CD4-positive, alpha-beta T cell treated with Interleukin-10 for 1 hour (primary cell): ENCODE measurements at regions not wholly inside any gene's neighbourhood (a gene's known extent, or its start where the extent isn't known, plus 50 kb on each side); places are given as distances from the start of the nearest gene placed in this dataset.
"Not testable (repeated sequence)": the region's sequence is repeated elsewhere in the genome, so short reads cannot be mapped to it uniquely, and the experiment has no call there.

ENCODE experiments used
- DNase-seq: peaks from one replicate; pipeline ENCODE4 v3.0.0-alpha.2; 2020

DNA sequence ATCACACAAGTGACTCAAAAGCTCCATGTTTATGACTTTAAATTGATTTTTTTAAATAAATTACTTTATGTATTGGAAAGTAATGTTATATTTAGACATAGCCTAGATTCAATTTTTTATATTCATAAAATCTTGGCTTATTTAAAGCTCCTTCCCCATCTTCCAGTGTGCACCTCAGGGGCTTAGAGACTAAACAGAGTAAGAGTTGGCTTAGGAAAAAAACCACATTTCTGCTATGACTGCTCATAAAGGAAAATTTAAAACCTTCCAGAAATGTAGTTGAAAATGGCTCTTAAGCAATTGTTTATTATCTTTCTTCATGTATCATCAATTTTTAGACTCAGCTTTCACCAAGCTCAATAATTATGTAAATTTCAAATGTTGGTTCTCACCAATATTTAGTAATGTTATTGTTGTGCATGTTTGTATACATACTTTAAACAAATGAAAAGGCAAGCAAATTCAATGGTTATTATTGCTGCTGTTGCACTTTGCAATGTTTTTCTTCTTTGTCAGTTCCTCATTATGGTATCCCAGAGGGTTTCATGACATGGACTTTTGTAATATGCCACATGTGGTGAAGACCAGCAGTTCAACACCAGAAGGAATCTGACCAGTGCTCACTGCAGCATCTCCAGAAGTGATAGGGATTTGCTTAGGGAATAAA, 700.1 kb upstream of the ANKRD30A start:
- no peak for DNase-seq

DNA sequence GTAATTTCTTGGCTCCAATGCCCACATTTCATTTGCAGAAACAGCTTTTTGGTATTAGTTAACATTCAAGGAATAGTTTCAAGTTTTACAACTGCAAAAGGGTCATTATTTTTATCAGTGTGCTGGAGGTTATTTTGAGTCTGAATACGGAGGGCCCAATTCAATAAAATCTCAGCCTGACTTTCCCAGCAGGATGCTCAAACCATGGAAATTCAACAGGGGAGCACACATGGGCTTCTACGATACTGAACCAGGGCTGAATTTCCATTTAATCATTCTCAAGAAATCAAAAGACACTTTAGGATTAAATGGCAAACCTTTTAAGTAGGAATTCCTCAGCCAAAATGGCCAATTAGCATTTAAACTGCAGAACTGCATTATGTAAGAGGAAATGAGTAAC, 700.9 kb upstream of the ANKRD30A start:
- DNase-seq, result no peak

DNA sequence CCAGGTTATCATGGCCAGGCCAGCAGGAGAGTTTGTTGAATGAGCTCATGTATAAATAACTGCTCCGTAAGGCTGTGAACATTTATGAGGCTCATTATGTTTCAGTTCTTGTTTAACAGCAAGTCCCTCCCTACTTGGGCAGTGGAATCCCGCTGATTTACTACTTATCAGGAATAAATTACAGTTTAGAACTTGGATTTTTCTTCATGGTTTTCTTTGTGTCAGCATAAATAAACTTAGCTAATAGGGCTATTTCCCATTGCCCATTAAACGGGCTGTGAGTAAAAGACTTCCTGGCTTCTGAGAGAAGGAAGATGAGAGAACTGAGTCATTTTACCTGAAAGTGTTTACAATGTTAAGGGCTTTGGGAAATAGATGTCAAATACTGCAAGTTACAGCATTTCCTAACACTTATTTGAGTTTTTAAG, 701.6 kb upstream of the ANKRD30A start:
- DNase-seq, result no peak

DNA sequence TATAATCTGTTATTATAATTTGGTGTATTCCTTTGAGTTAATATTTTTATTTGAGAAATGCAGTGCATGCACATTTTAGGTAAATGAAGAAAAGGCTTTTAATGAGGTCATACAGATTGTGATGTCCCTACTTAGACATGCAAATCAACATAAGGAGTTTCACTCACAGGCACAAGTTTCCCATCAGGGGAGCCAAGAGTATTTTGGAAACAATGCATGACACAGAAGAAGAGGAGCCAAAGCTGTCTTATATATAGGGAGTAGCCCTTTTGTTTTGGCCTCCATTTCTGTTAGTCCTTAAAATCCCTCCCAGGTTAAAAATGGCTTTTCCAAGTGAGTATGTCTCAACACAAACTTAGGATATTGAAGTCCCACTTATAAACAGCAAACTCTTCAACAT, 703.4 kb upstream of the ANKRD30A start:
- DNase-seq, result no peak

DNA sequence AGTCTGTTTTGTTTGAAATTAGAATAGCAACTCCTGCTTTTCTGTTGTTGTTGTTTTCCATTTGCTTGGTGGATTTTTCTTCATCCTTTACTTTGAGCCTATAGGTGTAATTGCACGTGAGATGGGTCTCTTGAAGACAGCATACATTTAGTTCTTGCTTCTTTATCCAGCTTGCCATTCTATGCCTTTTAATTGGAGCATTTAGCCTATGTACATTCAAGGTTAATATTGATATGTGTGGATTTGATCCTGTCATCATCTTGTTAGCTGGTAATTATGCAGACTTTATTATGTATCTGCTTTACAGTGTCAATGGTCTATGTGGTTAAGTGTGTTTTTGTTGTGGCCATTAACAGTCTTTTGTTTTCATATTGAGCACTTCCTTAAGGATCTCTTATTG, 708.9 kb upstream of the ANKRD30A start:
- no peak for DNase-seq

DNA sequence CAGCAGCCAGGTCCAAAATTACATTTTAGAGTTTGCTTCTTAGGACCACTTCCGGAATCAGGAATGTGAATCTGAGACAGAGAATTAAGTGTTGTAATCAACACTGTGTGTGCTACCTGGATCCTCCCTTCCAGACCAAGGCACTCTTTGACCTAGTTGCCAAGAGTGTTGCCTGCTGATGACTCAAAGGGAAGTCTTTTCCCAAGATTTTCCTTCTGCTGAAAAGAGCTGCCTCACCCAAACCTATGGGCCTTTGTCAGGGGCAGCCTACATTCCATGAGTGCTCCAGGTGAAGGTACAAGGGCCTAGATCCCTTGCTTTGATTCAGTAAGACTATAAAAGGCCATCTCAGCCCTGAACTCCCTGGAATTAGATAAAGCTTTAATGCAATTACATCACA, 712.5 kb upstream of the ANKRD30A start:
- no peak for DNase-seq

DNA sequence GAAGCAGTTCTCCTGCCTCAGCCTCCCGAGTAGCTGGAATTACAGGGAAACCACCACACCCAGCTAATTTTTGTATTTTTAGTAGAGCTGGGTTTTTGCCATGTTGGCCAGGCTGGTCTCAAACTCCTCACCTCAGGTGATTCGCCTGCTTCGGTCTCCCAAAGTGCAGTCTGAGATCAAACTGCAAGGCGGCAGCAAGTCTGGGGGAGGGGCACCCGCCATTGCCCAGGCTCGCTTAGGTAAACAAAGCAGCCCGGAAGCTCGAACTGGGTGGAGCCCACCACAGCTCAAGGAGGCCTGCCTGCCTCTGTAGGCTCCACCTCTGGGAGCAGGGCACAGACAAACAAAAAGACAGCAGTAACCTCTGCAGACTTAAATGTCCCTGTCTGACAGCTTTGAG, 725.2 kb upstream of the ANKRD30A start:
- not testable (repeated sequence) for DNase-seq

DNA sequence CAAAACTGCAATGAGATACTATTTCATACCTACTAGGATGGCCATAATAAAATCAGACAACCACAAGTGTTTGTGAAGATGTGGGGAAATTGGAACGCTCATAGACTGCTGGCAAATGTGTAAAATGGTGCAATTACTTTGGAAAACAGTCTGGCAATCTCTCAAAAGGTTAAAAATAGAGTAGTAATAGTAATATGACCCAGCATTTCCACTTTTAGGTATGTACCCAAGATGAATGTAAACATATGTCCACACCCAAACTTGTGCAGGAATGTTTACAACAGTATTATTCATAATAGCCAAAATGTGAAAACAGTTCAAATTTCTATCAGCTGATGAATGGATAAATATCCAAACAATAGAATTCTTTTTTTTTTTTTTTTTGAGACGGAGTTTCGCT, 731.6 kb upstream of the ANKRD30A start:
- no peak for DNase-seq

DNA sequence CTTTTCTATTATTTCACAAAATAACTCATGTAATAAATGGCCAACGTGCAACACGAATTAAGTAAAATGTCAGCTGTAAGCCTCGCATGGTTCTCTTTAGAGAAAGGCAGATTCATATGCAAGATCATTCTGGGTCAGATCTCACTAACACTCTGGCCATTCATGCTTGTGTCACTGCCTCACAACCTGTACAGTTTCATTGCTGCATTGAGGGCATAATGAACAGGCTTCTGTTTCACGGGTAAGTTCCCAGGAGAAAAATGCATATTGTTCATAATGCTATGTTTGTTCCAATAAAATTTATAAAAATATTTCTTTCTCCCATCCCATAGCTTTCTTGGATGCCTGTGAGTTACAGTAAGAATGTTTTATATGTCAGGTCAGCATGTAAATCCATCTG, 734.0 kb upstream of the ANKRD30A start:
- no peak for DNase-seq

DNA sequence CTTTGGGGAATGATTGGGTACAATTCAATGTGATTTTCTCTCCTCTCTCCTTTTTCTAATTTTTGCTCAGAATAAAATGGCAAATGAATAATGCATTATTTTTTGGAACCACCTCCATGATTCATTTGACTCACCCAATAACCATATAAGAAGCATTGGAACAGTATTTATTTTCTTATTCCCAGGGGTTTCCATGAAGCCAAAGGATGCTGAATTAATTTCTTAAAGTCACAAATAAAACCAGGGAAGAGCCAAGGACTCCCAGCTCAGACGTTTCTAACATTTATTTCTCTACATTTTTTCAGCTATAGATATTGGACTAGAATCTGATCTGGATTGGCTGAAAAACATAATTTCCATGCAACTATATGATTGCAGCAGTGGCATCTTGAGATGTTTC, 735.2 kb upstream of the ANKRD30A start:
- DNase-seq, result no peak

DNA sequence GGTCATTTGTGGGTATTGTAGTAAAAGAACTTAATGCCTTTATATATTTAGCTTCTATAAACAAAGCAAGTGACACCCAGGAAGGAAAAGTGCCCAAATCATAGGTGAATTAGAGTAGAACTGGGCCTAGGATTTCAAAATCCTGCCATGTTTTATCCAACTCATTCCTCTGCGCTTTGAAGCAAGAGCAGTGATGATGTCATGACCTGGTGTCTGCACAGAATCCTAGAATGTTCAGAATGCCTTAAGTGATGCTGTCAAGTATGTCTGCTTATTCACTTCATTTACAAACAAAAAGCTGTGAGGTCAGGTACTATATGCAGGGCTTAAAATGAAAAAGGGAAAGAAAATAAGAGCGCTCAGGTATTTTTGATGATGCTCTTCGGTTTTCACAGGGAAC, 737.2 kb upstream of the ANKRD30A start:
- DNase-seq, result no peak

DNA sequence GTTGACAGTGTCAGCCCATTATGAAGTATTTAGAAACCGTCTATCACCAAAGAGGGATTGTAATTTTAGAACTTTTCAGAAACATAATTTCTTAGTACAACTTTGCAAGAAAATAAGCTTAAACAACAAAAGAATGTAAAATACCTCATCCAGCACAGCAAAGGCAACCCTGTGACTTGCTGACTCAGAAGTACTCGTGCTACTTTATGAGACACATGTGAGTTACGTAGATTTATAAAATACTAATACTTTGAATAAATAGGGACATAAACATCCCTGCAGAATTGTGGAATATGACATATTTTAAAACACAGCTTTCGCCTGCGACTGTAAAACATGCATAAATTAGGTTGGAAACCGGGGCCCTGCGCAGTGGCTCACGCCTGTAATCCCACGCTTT, 739.7 kb upstream of the ANKRD30A start:
- no peak for DNase-seq

DNA sequence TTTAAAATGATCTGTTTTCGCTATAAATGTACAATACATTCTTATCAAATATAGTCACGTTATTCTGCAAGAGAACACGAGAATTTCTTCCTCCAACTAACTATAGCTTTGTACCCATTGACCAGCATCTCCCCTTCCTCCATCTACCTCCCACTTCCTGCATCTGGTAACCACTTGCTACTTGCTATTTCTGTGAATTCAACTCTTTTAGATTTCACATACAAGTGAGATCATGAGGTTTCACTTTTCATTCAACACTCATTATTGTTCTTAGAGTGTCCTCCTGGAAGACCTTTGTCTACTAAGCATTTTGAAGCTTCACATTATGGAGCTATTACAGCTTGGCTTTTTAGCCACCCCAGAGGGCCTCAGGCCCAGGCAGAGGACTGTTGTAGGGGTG, 741.3 kb upstream of the FZD8 start:
- no peak for DNase-seq

DNA sequence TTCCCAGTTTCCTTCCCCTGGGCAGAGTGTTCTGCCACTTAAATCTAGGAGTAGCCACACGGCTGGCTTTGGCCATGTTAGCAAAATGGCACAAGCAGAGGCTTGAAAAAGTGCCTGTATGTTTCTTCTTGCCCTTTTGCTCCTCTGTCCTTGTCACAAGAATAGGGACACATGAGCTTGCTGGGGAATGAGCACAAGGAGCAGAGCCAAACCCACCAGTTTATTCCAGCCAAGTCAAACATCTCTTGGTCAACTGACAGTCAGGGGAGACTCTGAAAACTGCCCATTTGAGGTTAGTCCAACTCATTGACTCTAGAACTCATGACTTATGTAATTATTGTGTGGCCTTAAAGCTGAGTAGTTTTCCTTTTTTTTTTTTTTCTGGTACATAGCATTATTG, 739.7 kb upstream of the FZD8 start:
- DNase-seq, result no peak

DNA sequence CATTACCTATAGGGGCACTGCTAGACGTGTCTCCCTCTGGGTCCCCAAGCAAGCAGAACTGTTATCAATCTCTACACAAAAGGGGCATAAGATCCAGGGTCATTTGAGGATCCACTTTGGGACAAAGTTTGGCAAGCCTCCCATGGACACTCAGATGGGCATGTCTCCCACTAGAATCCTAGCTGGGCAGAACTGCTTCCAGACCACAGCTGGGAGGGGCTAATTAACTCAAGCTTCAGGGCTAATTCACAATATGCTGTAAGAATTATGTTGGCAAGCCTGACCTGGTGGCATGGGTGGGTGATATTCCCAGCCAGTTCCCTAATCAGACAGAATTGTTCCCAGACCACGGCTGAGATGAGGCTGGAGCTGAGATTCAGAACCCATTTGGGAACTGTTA, 738.4 kb upstream of the FZD8 start:
- no peak for DNase-seq

DNA sequence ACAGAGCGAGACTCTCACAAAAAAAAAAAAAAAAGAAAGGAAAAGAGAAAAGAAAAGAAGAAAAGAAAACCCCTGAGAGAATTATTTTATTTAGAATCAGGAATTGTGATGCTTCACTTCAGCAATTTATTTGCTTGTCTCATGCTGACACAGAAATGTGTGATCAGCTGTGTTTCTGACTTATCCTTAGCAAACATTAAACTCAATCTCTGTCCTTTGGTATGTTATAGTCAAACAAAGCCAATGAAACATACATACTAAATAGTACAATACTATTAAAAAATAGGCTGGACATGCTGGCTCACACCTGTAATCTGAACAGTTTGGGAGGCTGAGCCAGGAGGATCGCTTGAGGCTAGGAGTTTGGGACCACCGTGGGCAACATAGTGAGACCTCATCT, 733.0 kb upstream of the FZD8 start:
- no peak for DNase-seq

DNA sequence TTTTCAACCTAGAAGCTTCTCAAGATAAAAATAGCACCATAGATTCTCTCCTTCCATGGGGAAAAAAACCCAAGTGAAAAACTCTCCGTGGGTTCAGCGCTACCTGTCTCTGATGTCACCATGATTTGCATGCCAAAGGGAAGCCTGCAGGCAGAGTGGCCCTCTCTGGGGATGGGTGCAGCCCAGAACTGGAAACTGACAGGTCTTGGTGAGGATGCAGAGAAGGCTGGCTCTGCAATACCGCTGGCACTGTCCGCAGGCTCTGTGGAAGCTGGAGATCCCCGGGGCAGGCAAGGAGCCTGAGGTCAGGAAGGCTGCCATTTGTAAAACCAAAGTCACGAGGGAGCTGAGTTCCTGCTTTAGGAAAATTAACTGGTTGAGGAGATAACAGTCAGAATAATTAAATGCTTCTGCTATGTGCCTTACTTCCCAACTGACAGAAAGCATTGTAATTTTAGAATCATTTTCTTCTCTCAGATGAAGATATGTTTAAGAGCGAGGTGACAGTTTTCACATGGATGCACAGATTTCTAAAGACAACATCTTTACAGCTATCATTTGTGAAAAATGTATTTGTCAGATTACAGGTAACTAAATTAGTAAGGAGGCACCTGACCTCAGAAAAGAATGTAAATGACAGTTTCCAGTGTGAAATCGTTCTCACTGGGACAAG, 731.5 kb upstream of the FZD8 start:
- DNase-seq, result no peak

DNA sequence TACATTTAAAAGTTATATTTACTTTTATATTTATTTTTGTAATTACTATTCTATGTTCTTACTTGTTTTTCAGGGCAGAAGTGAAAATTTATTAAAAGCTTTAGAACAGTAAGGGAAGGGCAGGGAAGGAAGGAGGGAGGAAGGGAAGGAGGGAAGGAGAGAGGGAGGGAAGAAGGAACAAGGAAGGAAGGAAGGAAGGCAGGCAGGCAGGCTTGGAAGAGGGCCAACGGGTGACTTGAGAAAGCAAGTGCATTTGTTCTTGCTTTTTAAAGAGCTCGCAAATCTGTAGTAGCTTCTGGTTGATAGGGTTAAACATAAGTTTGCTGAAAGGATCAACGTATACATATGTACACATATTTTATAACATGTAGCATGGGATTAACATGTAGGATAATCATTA, 725.3 kb upstream of the FZD8 start:
- no peak for DNase-seq

DNA sequence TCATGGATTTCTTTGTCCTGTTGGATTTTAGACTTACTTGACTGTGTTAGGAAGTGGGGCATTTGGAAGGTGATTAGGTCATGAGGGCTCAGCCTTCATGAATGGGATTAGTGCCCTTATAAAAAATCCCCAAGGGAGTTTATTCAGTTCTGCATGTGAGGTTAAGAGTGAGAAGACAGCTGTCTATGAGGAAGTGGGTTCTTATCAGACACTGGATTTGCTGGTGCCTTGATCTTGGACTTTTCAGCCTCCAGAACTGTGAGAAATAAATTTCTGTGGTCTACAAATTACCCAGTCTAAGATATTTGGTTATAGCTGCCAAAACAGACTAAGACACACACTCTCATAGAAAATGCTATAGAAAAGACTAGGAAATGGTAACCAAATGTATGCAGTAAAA, 724.7 kb upstream of the FZD8 start:
- DNase-seq, result no peak

DNA sequence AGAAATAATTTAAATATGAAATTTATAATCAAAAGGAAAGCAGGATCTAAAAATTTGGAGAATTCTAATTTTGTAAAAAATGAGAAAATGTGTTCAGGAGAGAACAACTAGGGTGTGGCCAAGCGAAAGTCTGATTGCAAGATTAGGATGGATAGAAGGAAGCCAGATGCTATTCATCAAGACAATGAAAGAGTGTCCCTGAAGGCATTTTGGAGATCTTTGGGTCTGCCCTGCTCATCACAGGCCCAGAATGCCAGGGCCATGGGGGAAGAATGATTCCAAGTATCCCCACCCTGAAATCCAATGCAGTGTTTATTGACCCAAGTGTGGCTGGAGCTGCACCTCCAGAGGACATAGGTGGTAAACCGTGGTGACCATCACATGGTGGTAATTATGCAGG, 724.0 kb upstream of the FZD8 start:
- DNase-seq, result no peak

DNA sequence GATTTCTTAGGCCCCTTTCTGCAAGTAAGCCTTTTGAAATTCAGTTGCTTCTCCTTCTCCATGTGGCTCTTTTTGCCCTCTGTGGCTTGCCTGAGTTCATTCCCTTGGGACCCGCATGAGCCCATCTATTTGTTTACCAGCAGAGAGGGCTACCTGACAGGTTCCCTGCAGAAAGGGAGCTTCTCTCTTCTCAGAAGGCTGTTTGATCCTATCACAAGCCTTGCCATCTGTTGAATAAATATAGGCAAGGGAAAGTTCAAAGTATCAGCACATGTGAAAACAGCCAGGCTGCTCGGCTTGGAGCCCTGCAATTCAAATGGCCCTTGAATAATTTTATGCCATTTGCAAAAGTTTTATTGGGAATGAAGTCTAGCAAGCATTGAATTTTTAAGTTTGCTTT, 720.2 kb upstream of the FZD8 start:
- DNase-seq, result no peak

DNA sequence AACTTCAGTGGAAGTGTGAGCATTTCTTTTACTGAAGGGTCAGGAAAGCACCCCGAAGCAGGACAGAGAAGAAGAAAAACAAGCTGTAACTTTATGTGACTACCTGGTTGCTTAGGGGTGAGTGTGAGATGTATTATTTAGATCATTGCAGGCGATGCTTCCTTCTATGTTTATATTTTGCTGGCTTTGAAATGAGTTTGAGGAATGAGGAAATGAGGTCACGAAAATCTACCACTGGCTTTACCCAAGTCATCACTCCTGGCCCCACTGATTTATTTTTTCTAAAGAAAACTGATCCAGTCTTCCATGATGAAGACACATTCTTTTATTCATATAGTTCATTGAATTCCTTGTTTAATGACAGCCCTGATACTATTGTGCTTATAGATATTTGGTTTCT, 716.6 kb upstream of the FZD8 start:
- no peak for DNase-seq

DNA sequence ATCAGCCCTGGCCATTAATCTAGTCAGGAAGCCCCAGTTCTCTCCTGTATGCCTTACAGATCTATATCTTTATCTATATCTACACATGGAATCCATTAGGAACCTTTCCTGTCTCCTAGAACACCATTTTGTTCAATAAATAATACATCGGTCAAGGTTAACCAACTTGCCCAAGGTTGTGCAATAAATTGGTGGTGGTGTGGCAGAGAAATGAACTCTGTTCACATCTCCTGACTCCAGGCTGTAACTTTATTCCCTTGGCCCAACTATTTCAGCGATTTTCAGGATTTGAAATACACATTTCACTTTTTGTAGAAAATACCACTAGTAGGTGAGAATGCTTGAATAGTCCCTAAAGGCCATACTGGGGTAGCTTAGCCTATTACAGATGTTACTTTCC, 712.5 kb upstream of the FZD8 start:
- DNase-seq, result no peak

DNA sequence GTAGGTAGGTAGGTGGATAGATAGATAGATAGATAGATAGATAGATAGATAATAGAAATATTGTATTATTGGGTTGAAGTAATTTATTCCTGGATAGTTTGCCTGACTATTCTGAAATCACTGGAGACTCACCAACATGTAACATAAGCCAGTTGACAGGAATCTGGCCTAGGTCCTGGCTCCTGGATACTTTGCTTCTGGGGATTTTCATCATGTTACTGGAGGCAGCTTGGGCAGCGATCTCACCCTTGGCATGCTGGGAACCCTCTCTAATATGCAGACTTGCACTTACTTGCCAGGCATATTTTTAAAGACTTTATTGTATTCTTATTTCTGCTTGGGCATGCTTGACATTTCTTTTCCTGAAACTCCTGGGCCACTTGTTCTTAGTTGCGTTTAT, 709.1 kb upstream of the FZD8 start:
- DNase-seq, result no peak

DNA sequence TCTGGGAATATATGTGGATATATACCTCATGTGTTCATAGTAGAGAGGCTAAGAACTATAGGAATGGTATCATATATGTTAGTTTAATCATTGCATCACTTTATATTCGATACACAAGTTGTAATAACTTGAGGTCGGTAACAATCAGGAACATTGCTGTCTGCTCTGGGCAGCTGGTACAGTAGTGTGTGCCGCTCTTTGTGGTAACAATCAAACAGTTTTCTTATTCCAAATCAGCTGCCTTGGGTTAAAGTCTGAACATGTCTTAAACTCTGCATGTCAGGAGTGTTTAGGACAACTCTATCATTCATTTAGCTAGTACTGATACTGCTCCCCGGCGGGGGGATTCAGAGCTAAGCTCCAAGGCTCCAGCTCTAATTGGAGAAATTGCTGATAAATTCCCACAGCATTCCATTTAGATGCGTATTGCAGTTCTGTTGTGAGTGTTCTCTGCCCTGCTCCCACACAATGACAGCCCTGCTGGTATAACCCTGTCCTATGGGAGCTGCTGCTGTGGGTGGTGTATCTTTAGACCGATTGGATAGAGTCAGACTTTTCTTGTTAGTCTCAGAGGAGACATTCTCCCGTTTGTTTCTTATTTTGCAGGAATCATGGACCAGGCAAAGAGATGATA, 707.5 kb upstream of the FZD8 start:
- DNase-seq, result no peak
